K562 (cell line): ENCODE measurements at regions not wholly inside any gene's neighbourhood (a gene's known extent, or its start where the extent isn't known, plus 50 kb on each side); places are given as distances from the start of the nearest gene placed in this dataset.

Experiments
- ATAC-seq: fragments of 200-7000 bp; cut with Tn5 transposase; 3 replicates; pipeline ENCODE4 v1.9.1; 2020; ENCODE audit warnings: moderate library complexity
- BruUV-seq: library from RNA; stranded (reverse); fragments of 400-500 nt; replicated peaks from 2 replicates; lab custom pipeline; 2021; lab: Mats Ljungman, UMichigan
- CTCF ChIA-PET: fragments of 300-600 bp; formaldehyde crosslinking; extraction: SDS; loops from one replicate; lab custom pipeline; 2021; ENCODE audit warnings: low intra/inter-chr PET ratio; lab: Yijun Ruan, JAX
- POLR2A ChIA-PET: fragments of 300-600, 350-650 bp; sonication (Branson Sonifier 250); formaldehyde crosslinking; extraction: SDS; loops from one replicate; lab custom pipeline; 2021; ENCODE audit warnings: antibody characterized with exemption, inconsistent platforms; lab: Yijun Ruan, JAX
- DNase-seq, 4 experiments: peaks; one replicate each; pipeline versions ENCODE4 v3.0.0 to v3.0.0-alpha.2; 2011 to 2018; ENCODE audit warnings: low spot score in 3 of 4, mixed read lengths in 3 of 4; ENCODE audit errors: extremely low read depth in 1 of 4
- FAIRE-seq: peaks from 2 replicates; lab custom pipeline; 2011; peaks lifted over from hg19 to GRCh38; lab: Jason Lieb, UNC
- H2AFZ ChIP-seq: 2 replicates; pipeline ENCODE4 v1.6.0; 2011; ENCODE audit warnings: low read depth, low read length, control low read depth, inconsistent platforms
- H3K27ac ChIP-seq: fragments of 200-600 bp; 3 replicates; pipeline ENCODE4 v1.8.0; 2011; ENCODE audit warnings: low read depth, mild to moderate bottlenecking, control low read depth, inconsistent platforms, low read length, moderate library complexity, mixed read lengths; ENCODE audit errors: extremely low read depth
- H3K27me3 ChIP-seq, 2 experiments: fragments of 300-600 bp in 1 of 2; 2 replicates in 1 of 2; 3 replicates in 1 of 2; pipeline versions ENCODE4 v1.6.0 to v1.8.0; 2011; ENCODE audit warnings: inconsistent platforms in 2 of 2, low read length in 2 of 2, mild to moderate bottlenecking in 1 of 2, mixed read lengths in 1 of 2, moderate library complexity in 1 of 2; ENCODE audit not compliant: control insufficient read depth in 2 of 2, insufficient read depth in 2 of 2
- H3K36me3 ChIP-seq: fragments of 300-600 bp; 3 replicates; pipeline ENCODE4 v1.8.0; 2011; ENCODE audit warnings: mild to moderate bottlenecking, low read length, inconsistent platforms; ENCODE audit not compliant: control insufficient read depth, insufficient read depth
- H3K4me1 ChIP-seq, 2 experiments: fragments of 200-600 bp in 1 of 2; replicated peaks in 1 of 2; 2 replicates in 1 of 2; 3 replicates in 1 of 2; pipeline versions ENCODE4 v1.5.1 to v1.8.0; 2011; ENCODE audit warnings: inconsistent platforms in 2 of 2, low read length in 2 of 2, mild to moderate bottlenecking in 1 of 2, mixed read lengths in 1 of 2, moderate library complexity in 1 of 2; ENCODE audit not compliant: control insufficient read depth in 2 of 2, insufficient read depth in 2 of 2
- H3K4me2 ChIP-seq: 2 replicates; pipeline ENCODE4 v1.6.1; 2011; ENCODE audit warnings: low read length, control low read depth, inconsistent platforms, mixed read lengths; ENCODE audit not compliant: insufficient read depth
- H3K4me3 ChIP-seq: fragments of 200-600 bp; sonication (generic), shearing (Covaris generic); 2 replicates; pipeline ENCODE4 v1.5.1; 2016; ENCODE audit warnings: control low read depth, inconsistent platforms
- H3K79me2 ChIP-seq: fragments of 200-600 bp; 3 replicates; pipeline ENCODE4 v1.8.0; 2011; ENCODE audit warnings: low read length, inconsistent platforms; ENCODE audit not compliant: control insufficient read depth, insufficient read depth
- H3K9ac ChIP-seq, 2 experiments: 2 replicates each; pipeline versions ENCODE4 v1.6.0 to v1.6.1; 2011; ENCODE audit warnings: low read depth in 2 of 2, low read length in 2 of 2, control low read depth in 1 of 2, inconsistent platforms in 1 of 2, mild to moderate bottlenecking in 1 of 2, mixed read lengths in 1 of 2; ENCODE audit not compliant: insufficient read depth in 1 of 2
- H3K9me1 ChIP-seq: one replicate; pipeline ENCODE4 v1.6.0; 2011; ENCODE audit warnings: inconsistent platforms, mild to moderate bottlenecking, low read length, moderate library complexity; ENCODE audit not compliant: control insufficient read depth, insufficient read depth
- H3K9me3 ChIP-seq: replicated peaks from 2 replicates; pipeline ENCODE4 v1.5.1; 2011; ENCODE audit warnings: low read depth, low read length, inconsistent platforms; ENCODE audit not compliant: control insufficient read depth, insufficient read depth
- H4K20me1 ChIP-seq: replicated peaks from 2 replicates; pipeline ENCODE4 v1.6.1; 2011; ENCODE audit warnings: low read length, inconsistent platforms, mixed read lengths; ENCODE audit not compliant: control insufficient read depth, insufficient read depth
- ELF2 ChIP-seq: fragments of 250-450 bp; sonication (Bioruptor Pico); IDR thresholded peaks from 2 replicates; pipeline ENCODE4 v1.5.0; 2021; ENCODE audit warnings: mild to moderate bottlenecking
- EZH2 ChIP-seq: IDR thresholded peaks from 2 replicates; pipeline ENCODE4 v1.6.1; 2012; ENCODE audit warnings: low read depth, mild to moderate bottlenecking, inconsistent platforms, low read length, borderline replicate concordance
- HDAC8 ChIP-seq: fragments of 450-650 bp; IDR thresholded peaks from 2 replicates; pipeline ENCODE4 v1.6.1; 2016; ENCODE audit warnings: mild to moderate bottlenecking, missing genetic modification characterization, moderate library complexity, missing compliant biosample characterization
- KAT7 ChIP-seq: sonication (generic); formaldehyde crosslinking; IDR thresholded peaks from 2 replicates; pipeline ENCODE4 v1.8.0; 2022; ENCODE audit warnings: missing genetic modification reagents, mild to moderate bottlenecking, borderline replicate concordance
- KHSRP ChIP-seq: fragments of 450-650 bp; IDR thresholded peaks from 2 replicates; pipeline ENCODE4 v1.6.1; 2017
- LCOR ChIP-seq: sonication (generic); formaldehyde crosslinking; IDR thresholded peaks from 2 replicates; pipeline ENCODE4 v1.8.0; 2022; ENCODE audit warnings: mild to moderate bottlenecking, missing genetic modification reagents
- NCOA6 ChIP-seq: fragments of 450-650 bp; IDR thresholded peaks from 2 replicates; pipeline ENCODE4 v1.6.1; 2017; ENCODE audit warnings: mild to moderate bottlenecking
- PTBP1 ChIP-seq: fragments of 200-400 bp; formaldehyde crosslinking; IDR thresholded peaks from 2 replicates; pipeline ENCODE4 v1.6.1; 2017; ENCODE audit warnings: low read depth, low read length
- SIN3B ChIP-seq: fragments of 450-650 bp; IDR thresholded peaks from 2 replicates; pipeline ENCODE4 v1.6.1; 2017; ENCODE audit warnings: low read depth, mild to moderate bottlenecking, moderate library complexity
- XRCC5 ChIP-seq: fragments of 200-400 bp; formaldehyde crosslinking; IDR thresholded peaks from 2 replicates; pipeline ENCODE4 v1.6.1; 2017; ENCODE audit warnings: low read depth, mild to moderate bottlenecking, low read length
- ZNF778 ChIP-seq: fragments of 450-650 bp; formaldehyde crosslinking; IDR thresholded peaks from 2 replicates; pipeline ENCODE4 v1.4.0; 2020; ENCODE audit warnings: mild to moderate bottlenecking, moderate library complexity
- WGBS: fragments of 100-300 bp; shearing (Covaris generic); methylation state at CpG from one replicate; pipeline ENCODE4 v1.1.6; 2016; ENCODE audit warnings: low coverage, mixed read lengths; ENCODE audit not compliant: insufficient coverage; ENCODE audit errors: missing lambda C conversion rate; 5-methylcytosine and 5-hydroxymethylcytosine counted together
- in situ Hi-C: fragments of 300-500 bp; cut with MboI; formaldehyde crosslinking; loops from 4 replicates; pipeline ENCODE4 v1.15.0; 2018; ENCODE audit warnings: inconsistent platforms, mixed read lengths
- intact Hi-C: fragments of 100-400 bp; cut with micrococcal nuclease; formaldehyde crosslinking; loops from 2 replicates; pipeline ENCODE4 v1.14.2; 2022
- TF ChIP-seq, protein P1 (sequence below): sonication (generic); IDR thresholded peaks from 2 replicates; pipeline ENCODE4 v1.6.1; 2016
- TF ChIP-seq, protein P2 (sequence below): fragments of 150-350 bp; conservative IDR thresholded peaks from 2 replicates; pipeline ENCODE4 v1.6.1; 2014; ENCODE audit warnings: low read length

DNA sequence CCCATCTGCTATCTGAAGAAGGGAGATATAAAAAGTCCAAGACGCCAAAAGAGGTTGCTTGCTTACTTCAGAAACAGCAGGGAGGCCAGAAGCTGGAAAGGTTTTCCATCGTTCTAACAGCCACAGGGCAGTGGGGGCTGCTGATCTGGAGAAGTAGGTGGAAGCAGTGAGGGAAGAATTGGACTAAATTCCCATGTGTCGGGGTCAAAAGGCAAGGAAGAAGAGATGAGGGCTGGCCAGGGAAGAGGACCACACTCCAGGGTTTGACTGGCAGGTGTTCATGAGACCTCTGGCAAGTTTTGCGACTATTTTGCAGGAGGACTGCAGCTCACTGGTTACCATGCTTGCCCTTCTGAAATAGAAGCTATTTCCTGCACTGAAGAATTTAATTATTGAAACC is 91.0 kb downstream of the SCG2 start:
- no peaks in the 10 kb centered on the region for H4K20me1 ChIP-seq
- no peaks in the 10 kb centered on the region for H3K36me3 ChIP-seq
- CTCF ChIA-PET = no interaction called here
- no peaks in the 10 kb centered on the region for H3K79me2 ChIP-seq
- FAIRE-seq (no peak), ATAC-seq (no peak), DNase-seq (no peak)
- no peaks in the 10 kb centered on the region for H3K4me1 ChIP-seq
- H3K9ac ChIP-seq = no peak overlapping the region
- H3K9me3 ChIP-seq = no peaks in the 10 kb centered on the region
- no peak overlapping the region for H3K4me3 ChIP-seq
- no peak overlapping the region for H2AFZ ChIP-seq
- H3K27ac ChIP-seq = no peak overlapping the region
- WGBS = 0% methylated on average over 4 of the region's 4 CpGs
- intact Hi-C loops = no loop called here
- no peak for TF ChIP-seq ZNF778
- TF ChIP-seq, all 486 proteins: peak for 0
- no peak overlapping the region for H3K4me2 ChIP-seq
- BruUV-seq = no TSS peak
- H3K9me1 ChIP-seq = no peaks in the 10 kb centered on the region
- H3K27me3 ChIP-seq = no peaks in the 10 kb centered on the region
- POLR2A ChIA-PET = no interaction called here
- in situ Hi-C loops = no loop called here

DNA sequence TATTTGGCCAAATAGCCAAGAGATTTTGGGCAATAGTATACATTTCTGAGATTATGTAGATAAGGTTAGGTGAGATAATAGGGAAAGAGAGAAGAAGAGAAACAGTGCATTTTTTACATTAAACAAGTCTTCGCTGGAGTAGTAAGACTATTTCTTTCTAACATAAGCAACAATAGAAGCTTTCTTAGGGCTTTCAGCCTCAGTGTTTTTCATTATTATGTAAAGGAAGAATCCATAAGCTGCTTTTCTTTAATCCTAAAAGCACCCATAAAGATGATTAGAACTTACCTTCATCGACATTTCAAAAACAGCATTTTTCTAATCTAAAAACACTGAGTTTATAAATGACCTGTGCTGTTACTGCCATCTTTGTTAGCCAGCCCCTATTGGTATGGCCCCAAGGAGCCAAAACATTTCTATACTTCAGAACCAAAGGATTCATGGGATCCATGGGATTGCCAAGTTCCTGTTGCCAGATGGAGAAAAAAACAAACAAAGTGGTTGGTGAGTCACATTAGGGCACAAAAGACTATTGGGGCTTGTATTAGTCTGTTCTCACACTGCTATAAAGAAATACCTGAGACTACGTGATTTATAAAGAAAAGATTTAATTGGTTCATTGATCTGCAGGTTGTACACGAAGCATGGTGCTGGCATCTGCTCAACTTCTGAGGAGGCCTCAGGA is 88.2 kb downstream of the SCG2 start:
- DNase-seq (no peak), ATAC-seq (no peak), FAIRE-seq (no peak)
- Histone ChIP-seq H3K9ac (no peak overlapping the region), H3K27me3 (no peaks in the 10 kb centered on the region), H3K4me2 (no peak overlapping the region), H3K27ac (no peak overlapping the region), H3K9me1 (no peaks in the 10 kb centered on the region), H4K20me1 (no peaks in the 10 kb centered on the region), H3K9me3 (no peaks in the 10 kb centered on the region), H3K79me2 (no peaks in the 10 kb centered on the region), H3K36me3 (no peaks in the 10 kb centered on the region), H3K4me3 (no peak overlapping the region), H2AFZ (no peak overlapping the region), H3K4me1 (no peaks in the 10 kb centered on the region)
- 0% methylated on average over 4 of the region's 4 CpGs for WGBS
- ChIA-PET CTCF (interaction anchor here (0.6 kb wide), 1 partner anchor 282 kb away, joined by 3 read pairs; no protein-coding TSS in a partner anchor), POLR2A (no interaction called here)
- no TSS peak for BruUV-seq
- in situ Hi-C loops (no loop called here), intact Hi-C loops (no loop called here)
- TF ChIP-seq XRCC5 (no peak), PTBP1 (no peak), NCOA6 (no peak), KAT7 (CRISPR knock-in tag) (no peak), HDAC8 (tag) (no peak), SIN3B (no peak), LCOR (CRISPR knock-in tag) (no peak), ELF2 (CRISPR knock-in tag) (no peak), KHSRP (no peak), EZH2 (no peak)
- TF ChIP-seq, protein P1, sequence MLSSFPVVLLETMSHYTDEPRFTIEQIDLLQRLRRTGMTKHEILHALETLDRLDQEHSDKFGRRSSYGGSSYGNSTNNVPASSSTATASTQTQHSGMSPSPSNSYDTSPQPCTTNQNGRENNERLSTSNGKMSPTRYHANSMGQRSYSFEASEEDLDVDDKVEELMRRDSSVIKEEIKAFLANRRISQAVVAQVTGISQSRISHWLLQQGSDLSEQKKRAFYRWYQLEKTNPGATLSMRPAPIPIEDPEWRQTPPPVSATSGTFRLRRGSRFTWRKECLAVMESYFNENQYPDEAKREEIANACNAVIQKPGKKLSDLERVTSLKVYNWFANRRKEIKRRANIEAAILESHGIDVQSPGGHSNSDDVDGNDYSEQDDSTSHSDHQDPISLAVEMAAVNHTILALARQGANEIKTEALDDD = no peak
- TF ChIP-seq, protein P2, sequence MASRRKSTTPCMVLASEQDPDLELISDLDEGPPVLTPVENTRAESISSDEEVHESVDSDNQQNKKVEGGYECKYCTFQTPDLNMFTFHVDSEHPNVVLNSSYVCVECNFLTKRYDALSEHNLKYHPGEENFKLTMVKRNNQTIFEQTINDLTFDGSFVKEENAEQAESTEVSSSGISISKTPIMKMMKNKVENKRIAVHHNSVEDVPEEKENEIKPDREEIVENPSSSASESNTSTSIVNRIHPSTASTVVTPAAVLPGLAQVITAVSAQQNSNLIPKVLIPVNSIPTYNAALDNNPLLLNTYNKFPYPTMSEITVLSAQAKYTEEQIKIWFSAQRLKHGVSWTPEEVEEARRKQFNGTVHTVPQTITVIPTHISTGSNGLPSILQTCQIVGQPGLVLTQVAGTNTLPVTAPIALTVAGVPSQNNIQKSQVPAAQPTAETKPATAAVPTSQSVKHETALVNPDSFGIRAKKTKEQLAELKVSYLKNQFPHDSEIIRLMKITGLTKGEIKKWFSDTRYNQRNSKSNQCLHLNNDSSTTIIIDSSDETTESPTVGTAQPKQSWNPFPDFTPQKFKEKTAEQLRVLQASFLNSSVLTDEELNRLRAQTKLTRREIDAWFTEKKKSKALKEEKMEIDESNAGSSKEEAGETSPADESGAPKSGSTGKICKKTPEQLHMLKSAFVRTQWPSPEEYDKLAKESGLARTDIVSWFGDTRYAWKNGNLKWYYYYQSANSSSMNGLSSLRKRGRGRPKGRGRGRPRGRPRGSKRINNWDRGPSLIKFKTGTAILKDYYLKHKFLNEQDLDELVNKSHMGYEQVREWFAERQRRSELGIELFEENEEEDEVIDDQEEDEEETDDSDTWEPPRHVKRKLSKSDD = no peak
